ENCODE measurements at regions not wholly inside any gene's neighbourhood (a gene's known extent, or its start where the extent isn't known, plus 50 kb on each side); places are given as distances from the start of the nearest gene placed in this dataset.

DNA sequence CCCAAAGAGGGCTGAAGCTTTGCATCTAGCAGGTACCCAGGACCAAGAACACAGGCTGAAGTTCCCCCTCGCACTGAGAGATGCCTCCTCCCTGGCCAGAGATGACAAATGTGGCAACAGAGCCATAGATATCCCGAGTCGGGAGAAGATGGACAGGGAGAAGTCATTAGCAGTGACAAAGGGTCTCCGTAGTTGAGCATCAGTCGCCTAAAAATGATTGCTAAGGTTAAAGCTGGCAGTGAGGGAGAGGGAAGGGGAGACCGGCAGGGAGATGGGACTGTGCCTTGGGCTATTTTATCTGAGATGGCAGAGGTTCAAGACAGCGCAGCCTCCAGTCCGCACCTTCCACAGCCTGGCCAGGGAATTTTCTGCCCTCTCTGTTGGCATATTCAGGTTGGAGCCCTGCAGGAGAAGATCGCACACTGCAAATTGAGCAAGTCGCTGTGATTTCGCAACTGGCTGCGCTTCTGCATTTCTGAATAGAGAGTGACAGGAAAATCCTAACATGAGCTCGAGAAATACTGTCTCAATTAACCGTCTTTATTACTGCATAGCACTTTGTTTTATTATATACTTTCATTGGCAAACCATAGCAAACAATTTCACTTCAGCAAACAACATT, 238.9 kb upstream of the GPR26 start:
- Histone ChIP-seq H4K20me1 (no peaks in the 10 kb centered on the region), H3K4me2 (no peak overlapping the region), H3K9me3 (peaks cover 13% of the 10 kb centered on the region), H3K27me3 (no peaks in the 10 kb centered on the region), H3K4me1 (no peaks in the 10 kb centered on the region), H3K4me3 (no peak overlapping the region), H3K27ac (no peak overlapping the region), H3K9ac (no peak overlapping the region), H3K36me3 (no peaks in the 10 kb centered on the region)
- peak; percentile 84 for TF ChIP-seq Cebpa-rat (IDR thresholded peaks at IDR 0.05)

DNA sequence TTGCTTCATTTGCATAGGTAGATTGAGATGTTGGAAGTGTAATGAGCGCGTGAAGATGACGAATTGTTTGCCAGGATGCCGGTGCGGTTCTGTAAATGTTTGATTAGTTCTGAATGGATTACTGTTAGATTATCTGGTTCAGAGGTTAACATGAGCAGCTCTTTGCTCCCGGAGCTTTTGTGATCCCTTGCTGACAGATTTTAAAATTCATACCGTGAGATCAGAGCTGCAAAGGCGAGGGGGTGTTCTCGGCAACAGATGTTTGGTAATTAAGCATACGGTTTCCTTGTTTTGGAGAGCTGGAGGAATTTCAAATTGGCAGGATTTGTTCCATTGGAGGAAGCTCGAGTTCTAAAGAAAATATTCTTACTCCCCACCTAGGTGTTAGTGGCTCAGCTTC, 237.8 kb upstream of the GPR26 start:
- H3K36me3 ChIP-seq, result no peaks in the 10 kb centered on the region
- H3K27ac ChIP-seq, result no peak overlapping the region
- H3K4me1 ChIP-seq, result 0 out of 2 replicates have a peak, but pooled peaks cover under 1% of the 10 kb centered on the region
- H3K27me3 ChIP-seq, result no peaks in the 10 kb centered on the region
- no peak overlapping the region for H3K9ac ChIP-seq
- no peaks in the 10 kb centered on the region for H4K20me1 ChIP-seq
- H3K9me3 ChIP-seq, result peaks cover 13% of the 10 kb centered on the region
- TF ChIP-seq Cebpa-rat (IDR thresholded peaks at IDR 0.05), result no peak
- H3K4me2 ChIP-seq, result no peak overlapping the region
- no peak overlapping the region for H3K4me3 ChIP-seq

DNA sequence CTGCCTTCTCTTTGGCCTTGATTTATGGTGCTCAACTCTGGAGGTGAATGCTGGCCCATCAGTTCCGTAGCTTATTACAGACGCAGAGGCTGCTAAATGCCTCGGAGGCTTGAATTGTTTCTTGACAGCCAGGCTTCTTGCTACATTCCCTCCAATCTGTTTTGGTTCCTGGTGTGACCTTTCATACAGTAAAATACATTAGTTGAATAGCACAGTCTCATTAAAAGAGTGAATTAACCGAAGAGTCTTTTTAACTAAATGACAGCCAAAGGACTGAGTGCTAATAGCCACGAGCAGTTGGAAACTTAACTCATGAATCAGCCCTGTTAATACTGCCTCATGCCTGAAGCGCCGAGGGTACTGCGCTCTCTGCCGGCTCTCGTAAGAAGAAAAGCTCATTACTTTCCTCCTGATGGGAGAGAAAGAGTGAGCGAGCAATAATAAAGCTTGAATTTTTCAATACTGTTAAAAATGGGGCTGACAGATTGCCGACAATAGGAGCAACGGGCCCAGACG, 236.4 kb upstream of the GPR26 start:
- no peaks in the 10 kb centered on the region for H3K27me3 ChIP-seq
- no peak overlapping the region for H3K4me3 ChIP-seq
- H3K9ac ChIP-seq, result no peak overlapping the region
- TF ChIP-seq Cebpa-rat (IDR thresholded peaks at IDR 0.05), result no peak
- H3K27ac ChIP-seq, result no peak overlapping the region
- no peak overlapping the region for H3K4me2 ChIP-seq
- H3K9me3 ChIP-seq, result peaks cover 13% of the 10 kb centered on the region
- H3K4me1 ChIP-seq, result peaks cover 9% of the 10 kb centered on the region; the same call in 1 of the 2 replicates
- H4K20me1 ChIP-seq, result no peaks in the 10 kb centered on the region
- H3K36me3 ChIP-seq, result no peaks in the 10 kb centered on the region

DNA sequence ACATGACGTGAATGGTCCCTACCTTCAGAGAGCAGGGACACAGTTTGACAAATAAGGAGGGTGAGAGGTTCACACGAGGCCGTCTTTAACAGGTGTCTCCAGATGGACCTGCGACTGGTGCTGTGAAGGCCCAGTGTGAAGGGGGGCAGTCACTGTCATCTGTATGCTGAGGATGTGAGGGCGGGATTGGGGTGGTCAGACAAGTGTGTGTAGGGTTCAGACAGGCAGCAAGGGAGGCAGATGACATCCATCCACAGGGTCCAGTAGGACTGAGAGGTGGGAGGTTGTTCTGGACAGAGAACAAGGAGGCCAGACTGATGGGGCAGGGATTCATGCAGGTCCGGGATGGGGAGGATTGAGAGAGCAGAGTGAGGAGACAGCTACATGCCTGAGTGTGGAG, 232.6 kb upstream of the GPR26 start:
- TF ChIP-seq Cebpa-rat (IDR thresholded peaks at IDR 0.05), result no peak
- Histone ChIP-seq H3K4me2 (peak overlapping the region; percentile 12; the same call in 1 of the 2 replicates), H3K4me1 (peaks cover 9% of the 10 kb centered on the region; the same call in 1 of the 2 replicates), H3K9me3 (peaks cover 13% of the 10 kb centered on the region), H3K4me3 (no peak overlapping the region), H3K27ac (no peak overlapping the region), H4K20me1 (no peaks in the 10 kb centered on the region), H3K36me3 (no peaks in the 10 kb centered on the region), H3K27me3 (no peaks in the 10 kb centered on the region), H3K9ac (no peak overlapping the region)

DNA sequence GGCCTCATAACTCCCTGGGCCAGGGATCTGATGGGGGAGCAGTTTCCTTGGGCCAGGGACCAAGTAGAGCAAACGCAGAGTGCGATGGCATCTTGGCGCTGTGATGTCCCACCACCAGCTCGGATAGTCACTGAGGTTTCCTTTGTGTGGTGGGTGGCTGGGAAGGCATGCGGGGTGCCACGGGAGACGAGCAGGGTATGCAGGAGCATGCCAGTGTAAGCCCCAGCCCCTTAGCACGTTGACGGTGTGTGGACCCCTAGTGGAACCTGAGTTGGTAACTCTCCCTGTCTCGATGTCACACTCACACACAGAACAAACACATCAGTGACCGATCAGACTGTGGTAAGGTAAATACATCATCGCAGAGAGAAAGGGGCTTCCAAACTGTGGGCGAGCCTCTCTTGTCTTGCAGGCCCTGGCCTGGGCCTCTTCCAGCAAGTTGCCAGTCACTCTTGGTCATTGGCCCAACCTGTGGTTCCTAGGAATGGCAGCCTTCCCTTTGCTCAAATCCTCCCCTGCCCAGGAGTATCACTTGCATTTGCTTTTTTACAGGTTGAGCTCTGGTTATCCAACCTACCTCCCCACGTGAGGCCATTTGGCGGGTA, 231.6 kb upstream of the GPR26 start:
- no peaks in the 10 kb centered on the region for H3K27me3 ChIP-seq
- TF ChIP-seq Cebpa-rat (IDR thresholded peaks at IDR 0.05), result no peak
- no peak overlapping the region for H3K4me3 ChIP-seq
- H3K4me1 ChIP-seq, result peaks cover 9% of the 10 kb centered on the region; the same call in 1 of the 2 replicates
- H3K9me3 ChIP-seq, result peaks cover 13% of the 10 kb centered on the region
- no peaks in the 10 kb centered on the region for H3K36me3 ChIP-seq
- no peak overlapping the region for H3K27ac ChIP-seq
- no peaks in the 10 kb centered on the region for H4K20me1 ChIP-seq
- H3K4me2 ChIP-seq, result no peak overlapping the region
- H3K9ac ChIP-seq, result no peak overlapping the region

DNA sequence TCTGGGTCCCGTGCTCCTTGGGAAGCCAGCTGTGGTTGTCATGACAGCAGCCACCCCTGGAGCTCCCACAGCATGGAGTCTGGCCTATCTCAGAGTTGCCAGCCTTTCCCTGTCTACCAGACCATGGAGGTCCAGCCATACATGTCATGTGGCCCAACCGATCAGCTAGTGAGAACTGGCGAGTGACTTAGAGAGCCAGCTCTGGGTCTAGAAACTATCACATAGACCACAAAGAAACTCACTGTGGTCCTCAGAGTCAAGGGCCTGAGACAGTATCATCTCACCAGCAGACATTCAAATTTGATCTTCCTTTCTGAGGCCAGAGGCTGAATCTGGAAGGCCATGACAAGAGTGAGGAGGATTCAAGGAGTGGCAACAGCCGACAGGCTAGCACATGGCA, 223.3 kb upstream of the GPR26 start:
- H3K9ac ChIP-seq, result no peak overlapping the region
- H3K4me3 ChIP-seq, result no peak overlapping the region
- H3K27me3 ChIP-seq, result no peaks in the 10 kb centered on the region
- TF ChIP-seq Cebpa-rat (IDR thresholded peaks at IDR 0.05), result no peak
- no peaks in the 10 kb centered on the region for H4K20me1 ChIP-seq
- H3K27ac ChIP-seq, result no peak overlapping the region
- H3K4me2 ChIP-seq, result no peak overlapping the region
- H3K36me3 ChIP-seq, result no peaks in the 10 kb centered on the region
- H3K4me1 ChIP-seq, result peaks cover 19% of the 10 kb centered on the region
- H3K9me3 ChIP-seq, result no peaks in the 10 kb centered on the region

DNA sequence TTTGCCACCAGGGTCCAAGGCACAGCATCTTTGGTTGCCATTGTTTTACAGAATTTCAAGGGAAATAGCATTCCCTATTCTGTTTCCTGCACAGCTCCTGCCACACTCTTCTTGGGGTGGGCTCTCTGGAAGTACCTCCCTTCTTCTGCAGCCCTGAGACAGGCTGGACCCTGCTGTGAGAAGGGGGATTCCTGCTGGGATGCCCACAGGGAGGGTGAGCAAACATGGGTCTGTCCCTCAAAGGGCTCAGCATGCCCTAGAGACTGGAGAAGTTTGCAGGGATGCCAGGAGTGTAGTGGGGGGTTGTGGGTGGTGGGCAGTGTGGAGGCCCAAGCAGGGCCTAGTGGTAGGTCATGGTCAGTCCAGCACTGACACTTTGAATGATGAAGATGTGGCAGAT, 222.2 kb upstream of the GPR26 start:
- H3K27me3 ChIP-seq, result no peaks in the 10 kb centered on the region
- H4K20me1 ChIP-seq, result no peaks in the 10 kb centered on the region
- H3K9me3 ChIP-seq, result no peaks in the 10 kb centered on the region
- H3K4me2 ChIP-seq, result no peak overlapping the region
- no peak overlapping the region for H3K9ac ChIP-seq
- H3K27ac ChIP-seq, result no peak overlapping the region; the same call in 1 of the 2 replicates
- H3K36me3 ChIP-seq, result no peaks in the 10 kb centered on the region
- peaks cover 19% of the 10 kb centered on the region for H3K4me1 ChIP-seq
- H3K4me3 ChIP-seq, result no peak overlapping the region
- no peak for TF ChIP-seq Cebpa-rat (IDR thresholded peaks at IDR 0.05)

DNA sequence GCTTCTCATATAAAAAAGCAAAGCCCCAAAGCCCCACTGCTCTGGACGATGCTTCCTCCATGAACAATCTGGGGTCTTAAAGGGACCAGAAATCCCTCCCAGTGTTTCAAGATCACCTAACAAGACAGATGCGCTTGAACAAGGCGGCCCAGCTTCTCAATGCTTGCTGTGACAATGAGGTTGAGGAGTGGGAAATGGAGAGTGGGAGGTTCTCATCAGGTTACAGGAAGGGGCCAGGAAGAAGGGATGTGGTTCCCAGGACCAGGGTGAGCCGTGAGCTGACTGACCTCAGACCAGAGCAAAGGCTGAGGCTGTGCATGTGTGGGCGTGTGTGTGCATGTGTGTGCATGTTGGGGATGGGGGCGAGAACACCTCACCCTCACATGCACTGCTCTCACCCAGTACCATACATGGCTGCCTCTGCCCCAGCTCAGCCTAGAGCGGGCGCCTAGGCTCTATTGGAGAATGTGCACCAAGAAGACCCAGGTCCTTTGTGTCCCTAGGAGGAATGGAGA, 220.8 kb upstream of the GPR26 start:
- Histone ChIP-seq H3K4me3 (no peak overlapping the region), H3K4me2 (no peak overlapping the region), H3K9ac (no peak overlapping the region), H3K27ac (0 out of 2 replicates have a peak overlapping the region, but pooled peaks have one; percentile 2), H3K4me1 (peaks cover 19% of the 10 kb centered on the region), H3K9me3 (no peaks in the 10 kb centered on the region), H4K20me1 (no peaks in the 10 kb centered on the region), H3K27me3 (no peaks in the 10 kb centered on the region), H3K36me3 (no peaks in the 10 kb centered on the region)
- no peak for TF ChIP-seq Cebpa-rat (IDR thresholded peaks at IDR 0.05)

DNA sequence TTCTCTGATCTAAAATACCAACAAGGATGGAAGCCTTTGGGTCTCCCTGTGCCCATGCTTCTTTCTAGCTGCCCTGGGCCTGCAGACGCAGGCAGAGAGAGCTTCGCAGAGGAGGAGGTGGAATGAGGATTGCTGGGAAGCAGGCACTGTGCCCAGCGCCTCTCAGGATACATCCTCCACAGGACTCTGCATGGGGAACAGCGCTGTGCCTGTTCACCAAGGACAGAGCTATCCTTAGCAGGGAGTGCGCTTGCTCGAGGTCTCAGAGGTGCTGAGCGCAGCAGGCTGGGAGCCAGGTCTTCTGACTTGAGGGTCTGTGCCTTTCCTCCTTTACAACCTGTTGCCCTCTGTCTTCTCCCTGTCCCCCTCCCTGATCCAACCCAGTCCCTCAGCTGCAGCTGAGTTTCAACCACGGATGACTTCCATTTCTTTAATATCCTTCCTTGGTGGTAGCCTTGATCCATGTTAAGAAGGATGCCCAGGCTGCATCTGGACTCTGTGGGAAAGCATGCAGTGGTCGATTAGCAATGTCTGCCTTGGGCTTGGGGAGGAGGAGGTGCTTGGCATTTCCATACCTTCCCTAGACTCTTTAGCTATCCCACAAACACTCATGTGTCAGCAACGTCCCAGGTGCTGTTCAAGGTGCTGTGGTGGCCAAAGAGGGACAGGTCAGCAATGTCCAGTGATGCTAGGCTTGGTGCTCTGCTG, 219.6 kb upstream of the GPR26 start:
- no peak overlapping the region for H3K9ac ChIP-seq
- H4K20me1 ChIP-seq, result no peaks in the 10 kb centered on the region
- H3K4me3 ChIP-seq, result no peak overlapping the region
- no peaks in the 10 kb centered on the region for H3K36me3 ChIP-seq
- H3K9me3 ChIP-seq, result no peaks in the 10 kb centered on the region
- no peaks in the 10 kb centered on the region for H3K27me3 ChIP-seq
- no peak overlapping the region for H3K27ac ChIP-seq
- no peak for TF ChIP-seq Cebpa-rat (IDR thresholded peaks at IDR 0.05)
- H3K4me2 ChIP-seq, result no peak overlapping the region
- peaks cover 26% of the 10 kb centered on the region for H3K4me1 ChIP-seq

Data from BLaER1 (cell line).